Myocyte (in vitro differentiated cells): ENCODE measurements at regions not wholly inside any gene's neighbourhood (a gene's known extent, or its start where the extent isn't known, plus 50 kb on each side); places are given as distances from the start of the nearest gene placed in this dataset.
A peak's percentile ranks its signal among the peaks of the same experiment; 100 is the strongest.

Experiments
- DNase-seq: peaks from one replicate; pipeline ENCODE4 v3.0.0-alpha.2; 2012; ENCODE audit warnings: low read depth

GRCh38 chr4:89604951-89605350 is 232.0 kb downstream of the SNCA start:
- no peak for DNase-seq

- no peak for DNase-seq
Measured at GRCh38 chr4:89599026-89599425, 237.9 kb downstream of the SNCA start.

GRCh38 chr4:89598602-89599001 is 238.4 kb downstream of the SNCA start:
- DNase-seq = peak; percentile 5

- no peak for DNase-seq
Measured at GRCh38 chr4:89595125-89595789, 241.7 kb downstream of the SNCA start.

- no peak for DNase-seq
Measured at GRCh38 chr4:89590128-89590527, 246.8 kb downstream of the SNCA start.

GRCh38 chr4:89588421-89588820 is 248.5 kb downstream of the SNCA start:
- DNase-seq = no peak

GRCh38 chr4:89587364-89587763 is 249.6 kb downstream of the SNCA start:
- DNase-seq = no peak

GRCh38 chr4:89586864-89587263 is 250.1 kb downstream of the SNCA start:
- no peak for DNase-seq

- DNase-seq = no peak
Measured at GRCh38 chr4:89586318-89586717, 250.6 kb downstream of the SNCA start.

GRCh38 chr4:89582756-89583505 is 254.0 kb downstream of the SNCA start:
- DNase-seq = no peak

- DNase-seq = no peak
Measured at GRCh38 chr4:89579771-89580170, 257.2 kb downstream of the SNCA start.

- no peak for DNase-seq
Measured at GRCh38 chr4:89576246-89576645, 260.7 kb downstream of the SNCA start.

- no peak for DNase-seq
Measured at GRCh38 chr4:89575840-89576239, 261.1 kb downstream of the SNCA start.

GRCh38 chr4:89574176-89574575 is 262.8 kb downstream of the SNCA start:
- no peak for DNase-seq

- DNase-seq = no peak
Measured at GRCh38 chr4:89573656-89574055, 263.3 kb downstream of the SNCA start.

- peak; percentile 30 for DNase-seq
Measured at GRCh38 chr4:89572224-89572858, 264.6 kb downstream of the SNCA start.

GRCh38 chr4:89570931-89571330 is 263.3 kb upstream of the GPRIN3 start:
- DNase-seq = no peak

- no peak for DNase-seq
Measured at GRCh38 chr4:89567936-89568335, 260.3 kb upstream of the GPRIN3 start.

- no peak for DNase-seq
Measured at GRCh38 chr4:89563431-89563830, 255.8 kb upstream of the GPRIN3 start.

GRCh38 chr4:89562746-89563145 is 255.1 kb upstream of the GPRIN3 start:
- no peak for DNase-seq

- no peak for DNase-seq
Measured at GRCh38 chr4:89561048-89561447, 253.4 kb upstream of the GPRIN3 start.

GRCh38 chr4:89558147-89558546 is 250.5 kb upstream of the GPRIN3 start:
- DNase-seq = no peak
